Mucosa of gallbladder (tissue), 1 donor: ENCODE measurements at regions not wholly inside any gene's neighbourhood (a gene's known extent, or its start where the extent isn't known, plus 50 kb on each side); places are given as distances from the start of the nearest gene placed in this dataset.

Experiments
- DNase-seq: peaks from one replicate; pipeline ENCODE4 v3.0.0-alpha.2; 2020; ENCODE audit warnings: low spot score
- donor health status: DM: no; HTN: no; CAD: no.

DNA sequence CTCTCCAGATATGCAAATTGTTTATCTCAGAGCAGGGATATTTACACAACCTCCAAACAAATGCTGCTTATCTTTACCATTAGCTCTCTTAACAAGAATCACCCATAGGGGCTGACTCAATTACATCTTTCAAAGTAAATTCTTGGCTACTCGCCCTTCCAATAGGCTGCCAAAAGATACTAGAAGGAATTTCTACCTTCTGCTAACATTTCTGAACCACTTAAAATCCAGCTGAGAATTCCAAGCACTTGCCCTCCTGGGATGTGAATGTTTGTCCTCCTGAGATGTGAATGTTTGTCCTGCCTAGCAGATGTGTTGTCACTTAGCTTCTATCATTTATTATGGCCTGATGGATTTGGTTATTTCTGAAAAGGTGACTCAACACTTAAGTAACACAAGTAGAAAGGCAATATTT is 388.0 kb downstream of the GJA1 start:
- no peak for DNase-seq

GRCh38 chr6:121826156-121826810 is 390.8 kb downstream of the GJA1 start:
- DNase-seq, result no peak

DNA sequence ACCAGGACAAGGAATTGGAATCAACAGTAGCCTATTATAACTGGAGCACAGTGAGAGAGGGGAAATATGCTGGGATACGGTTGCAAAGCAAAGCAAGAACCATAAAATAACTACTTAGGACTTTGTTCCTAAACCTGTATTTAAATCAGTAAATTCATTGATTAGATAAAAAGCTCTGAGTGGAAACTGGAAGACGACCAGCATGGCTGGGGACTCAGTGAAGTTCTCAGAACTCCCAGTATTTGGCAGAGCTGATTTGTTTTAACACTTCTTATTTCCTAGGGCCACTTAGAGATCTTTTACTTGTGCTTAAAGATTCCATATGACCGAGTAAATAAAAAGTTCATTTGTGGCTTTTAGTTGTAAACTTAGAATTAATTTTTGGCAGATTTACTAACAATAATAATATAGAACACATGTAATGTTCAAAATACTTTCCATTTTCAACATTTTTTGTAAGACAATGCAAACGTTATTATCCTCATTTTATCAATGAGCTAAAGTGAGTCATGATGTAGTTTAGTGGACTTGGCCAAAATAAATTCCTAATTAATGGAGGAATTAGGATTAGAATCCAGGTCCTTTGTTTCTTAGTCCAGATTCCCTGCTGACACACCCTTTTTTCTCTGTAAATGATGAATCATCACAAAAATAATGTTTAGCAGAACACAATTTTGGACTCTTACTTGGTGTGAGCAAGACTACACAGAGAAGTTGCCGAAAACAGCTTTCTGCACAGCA is 392.9 kb downstream of the GJA1 start:
- no peak for DNase-seq

DNA sequence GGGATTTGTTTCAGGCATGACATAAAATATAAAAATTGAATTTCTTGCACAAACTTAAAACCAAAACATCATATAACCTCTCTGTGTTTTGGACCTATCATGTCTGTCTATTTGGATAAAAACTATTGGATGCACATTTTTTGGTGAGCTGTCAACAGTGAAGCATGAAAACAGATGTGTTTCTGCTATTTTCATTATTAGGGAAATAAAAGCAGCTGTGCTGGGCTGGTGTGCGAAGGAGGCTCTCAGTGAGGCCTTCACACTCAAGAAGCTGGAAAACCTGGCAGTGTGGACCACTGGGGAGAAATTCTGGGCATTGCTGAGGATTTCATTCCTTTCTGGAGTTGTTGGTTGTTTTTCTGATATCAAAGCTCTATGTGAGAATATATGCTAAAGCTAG is 395.3 kb downstream of the GJA1 start:
- DNase-seq, result no peak

DNA sequence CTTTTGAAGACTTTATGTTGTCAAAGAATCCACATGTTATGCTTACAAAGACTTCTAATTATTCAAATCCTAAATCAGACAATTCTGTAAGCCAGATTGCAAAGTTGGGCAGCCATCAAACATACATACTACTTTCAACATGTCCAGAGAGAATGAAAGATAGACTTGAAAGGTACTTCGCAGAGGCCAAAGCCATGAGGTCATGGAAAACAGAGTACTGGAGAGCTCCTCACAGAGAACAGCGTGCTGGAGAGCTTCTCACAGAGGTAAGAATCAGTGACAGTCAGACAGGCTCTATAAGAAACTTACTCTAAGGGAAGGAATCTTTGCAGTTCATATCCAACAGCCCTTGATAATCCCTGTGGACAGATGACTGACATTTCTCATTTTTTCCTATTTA is 400.2 kb downstream of the GJA1 start:
- no peak for DNase-seq

GRCh38 chr6:121837545-121838229 is 402.2 kb downstream of the GJA1 start:
- DNase-seq, result no peak

GRCh38 chr6:121838842-121839241 is 403.4 kb downstream of the GJA1 start:
- peak; percentile 12 for DNase-seq

DNA sequence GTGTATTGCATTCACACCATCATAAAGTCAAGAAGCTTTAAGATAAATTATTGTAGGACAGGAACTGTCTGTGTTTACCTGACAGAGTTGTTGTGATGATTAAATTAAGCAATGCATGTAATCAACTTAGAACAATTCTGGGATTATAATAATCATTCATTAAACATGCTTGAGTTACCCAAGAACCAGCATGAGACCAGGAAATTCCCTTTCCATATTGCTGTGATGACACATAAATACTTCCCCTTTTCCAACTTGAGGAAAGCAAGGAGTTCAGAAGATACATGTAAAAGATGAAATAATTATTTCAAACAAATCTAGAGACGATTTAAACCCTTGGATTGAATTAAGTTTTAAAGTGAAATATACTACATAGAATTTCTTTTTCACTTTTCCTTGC is 404.4 kb downstream of the GJA1 start:
- DNase-seq, result no peak

DNA sequence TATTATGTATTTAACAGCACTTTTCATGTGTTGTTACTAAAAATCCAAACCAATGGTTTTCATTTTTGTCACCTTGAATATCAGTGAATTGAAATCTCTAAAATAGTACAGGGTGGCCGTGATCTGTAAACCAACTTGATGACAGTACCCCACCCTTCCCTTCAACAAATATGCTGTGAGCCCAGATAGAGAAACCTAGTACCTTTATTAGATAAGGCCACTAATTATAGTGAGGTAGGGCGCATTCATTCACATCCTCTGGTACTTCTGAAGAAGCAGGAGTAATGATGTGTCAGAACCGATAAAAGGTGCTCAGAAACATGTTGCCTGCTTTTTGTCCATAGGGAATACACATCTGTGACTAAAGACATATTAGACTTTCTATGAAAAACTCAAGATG is 409.5 kb downstream of the GJA1 start:
- no peak for DNase-seq

- DNase-seq, result no peak
Measured at GRCh38 chr6:121847806-121848522, 412.5 kb downstream of the GJA1 start.

DNA sequence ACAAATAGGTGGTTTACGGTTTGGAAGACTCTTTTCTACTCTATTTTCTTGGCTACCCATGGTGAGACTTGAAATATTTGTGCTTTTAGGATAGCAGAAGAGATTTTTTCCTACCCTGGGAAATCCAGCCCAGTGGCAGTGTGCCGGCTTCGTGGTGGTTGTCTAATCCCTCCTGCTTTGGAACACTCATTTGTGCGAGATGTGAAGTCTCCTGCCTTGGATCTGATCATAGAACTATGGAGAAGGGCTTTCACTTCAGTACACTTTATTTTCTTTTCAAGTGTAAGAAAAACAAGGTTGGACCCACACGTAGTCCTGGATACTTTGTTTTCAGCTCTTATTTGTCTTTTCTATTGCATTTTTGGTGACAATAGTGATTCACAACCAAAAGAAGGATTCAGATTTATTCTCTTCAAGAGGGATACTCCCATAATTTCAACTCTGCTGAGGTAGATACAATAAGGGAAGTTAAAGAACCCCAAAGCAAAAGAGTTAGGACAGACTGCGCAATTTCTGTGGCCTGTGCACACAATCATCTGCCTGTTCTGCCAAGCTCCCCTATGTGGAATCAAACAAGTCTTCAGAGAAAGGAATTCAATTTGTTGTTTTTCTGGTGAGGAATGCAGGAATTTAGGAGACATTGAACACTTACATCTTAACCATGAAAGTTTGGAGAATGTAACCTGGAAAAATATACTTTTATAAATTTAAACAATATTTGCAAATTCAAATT is 413.2 kb downstream of the GJA1 start:
- DNase-seq, result no peak

DNA sequence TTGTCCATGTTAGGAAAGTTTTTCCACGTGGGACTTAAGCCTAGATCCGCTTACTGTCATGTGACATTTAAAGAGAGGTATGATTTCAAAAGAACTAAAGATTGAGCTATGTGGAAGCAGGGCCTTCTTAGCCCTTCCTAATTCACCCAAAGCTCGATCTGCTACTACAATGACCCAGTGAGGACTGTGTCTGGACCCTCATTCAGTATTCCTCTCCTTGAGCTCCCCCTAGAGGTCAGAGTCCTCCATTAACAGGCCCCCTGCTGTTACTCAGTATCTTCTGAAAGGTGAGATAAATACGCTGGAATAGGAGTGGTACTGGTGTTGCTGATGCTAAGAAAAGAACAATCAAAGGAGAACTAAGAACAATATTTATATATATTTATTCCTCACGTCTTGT is 414.0 kb downstream of the GJA1 start:
- peak; percentile 46 for DNase-seq

DNA sequence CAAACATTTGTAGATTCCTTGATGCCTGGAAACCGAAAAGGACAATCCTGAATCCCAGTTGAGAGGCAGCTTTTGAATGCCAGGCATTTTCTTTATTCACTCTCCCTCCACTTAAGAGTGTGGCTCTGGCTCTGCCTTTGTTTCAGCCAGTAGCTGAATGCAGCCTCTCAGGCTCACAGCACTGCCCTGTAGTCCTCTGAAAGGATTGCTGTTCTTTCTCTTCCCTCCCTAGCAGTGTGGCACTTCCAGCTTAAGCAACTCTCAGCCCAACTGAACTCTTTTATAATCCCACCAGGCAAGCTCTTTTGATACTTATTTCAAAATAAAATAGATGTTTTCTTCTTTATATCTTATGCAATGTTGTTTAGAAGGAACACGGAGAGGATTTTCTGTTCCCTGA is 415.6 kb downstream of the GJA1 start:
- DNase-seq, result no peak

DNA sequence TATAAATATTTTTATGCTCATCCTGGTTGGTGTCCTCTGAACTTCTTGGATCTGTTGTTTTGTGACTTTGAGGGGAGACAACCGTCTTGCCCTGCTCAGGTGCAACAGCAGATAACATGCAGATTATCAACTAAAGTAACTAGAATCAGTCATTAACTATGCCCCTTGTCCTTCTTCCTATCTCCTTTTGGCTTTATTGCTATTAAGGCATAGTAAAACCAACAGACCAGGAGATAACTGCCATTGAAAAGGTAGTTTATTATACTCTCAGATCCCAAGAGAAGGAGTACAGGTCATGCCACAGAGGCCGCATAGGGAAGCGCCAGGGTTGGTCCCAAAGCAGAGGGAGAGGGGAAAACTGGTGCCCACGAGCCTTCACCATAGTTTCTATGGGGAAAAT is 418.2 kb downstream of the GJA1 start:
- no peak for DNase-seq

DNA sequence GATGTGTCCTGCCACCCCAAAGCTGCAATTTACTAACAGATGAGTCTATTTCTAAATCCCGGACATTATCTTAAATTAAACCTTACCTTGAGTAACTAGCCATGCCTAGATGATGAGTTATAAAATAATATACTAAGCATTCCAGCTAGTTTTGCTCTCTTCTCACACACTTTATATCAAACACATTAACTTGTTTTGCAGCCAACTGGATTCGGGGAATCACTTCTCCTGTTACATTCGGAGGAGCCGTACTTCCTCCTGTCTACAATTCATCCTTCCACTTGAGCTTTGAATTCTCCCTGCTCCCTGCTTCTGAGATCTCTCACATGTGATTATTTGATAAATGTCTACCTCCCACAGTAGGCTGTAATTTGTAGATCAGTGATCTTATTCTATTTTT is 420.1 kb downstream of the GJA1 start:
- DNase-seq, result no peak

DNA sequence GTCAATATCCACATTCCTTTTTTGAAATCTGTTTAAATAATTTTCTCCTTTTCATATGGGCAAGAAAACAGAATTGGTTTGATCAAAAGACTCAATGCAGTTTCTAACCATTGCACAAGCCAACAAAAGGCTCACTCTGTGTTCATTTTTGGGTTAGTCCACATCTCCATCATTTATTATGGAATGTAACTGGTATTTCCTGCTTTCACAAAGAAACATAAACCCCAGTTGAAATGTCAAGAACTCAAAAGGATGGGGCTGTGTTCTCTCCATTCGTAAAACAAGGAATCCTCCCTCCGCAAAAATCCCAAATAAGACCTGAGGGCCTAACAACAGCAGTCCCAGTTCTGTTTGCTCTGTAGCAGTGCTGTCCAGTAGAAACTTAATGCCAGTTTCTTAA is 420.9 kb downstream of the GJA1 start:
- DNase-seq, result no peak

DNA sequence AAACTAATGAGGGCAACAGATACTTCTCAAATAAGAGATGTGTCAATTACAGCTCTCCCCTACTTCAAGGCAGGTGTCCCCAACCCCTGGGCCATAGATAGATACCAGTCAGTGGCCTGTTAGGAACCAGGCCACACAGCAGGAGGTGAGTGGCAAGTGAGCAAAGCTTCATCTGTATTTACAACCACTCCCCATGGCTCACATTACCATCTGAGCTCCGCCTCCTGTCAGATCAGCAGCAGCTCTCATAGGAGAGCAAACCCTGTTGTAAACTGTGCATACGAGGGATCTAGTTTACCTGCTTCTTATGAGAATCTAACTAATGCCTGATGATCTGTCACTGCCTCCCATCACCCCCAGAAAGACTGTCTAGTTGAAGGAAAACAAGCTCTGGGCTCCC is 422.1 kb downstream of the GJA1 start:
- DNase-seq, result no peak

DNA sequence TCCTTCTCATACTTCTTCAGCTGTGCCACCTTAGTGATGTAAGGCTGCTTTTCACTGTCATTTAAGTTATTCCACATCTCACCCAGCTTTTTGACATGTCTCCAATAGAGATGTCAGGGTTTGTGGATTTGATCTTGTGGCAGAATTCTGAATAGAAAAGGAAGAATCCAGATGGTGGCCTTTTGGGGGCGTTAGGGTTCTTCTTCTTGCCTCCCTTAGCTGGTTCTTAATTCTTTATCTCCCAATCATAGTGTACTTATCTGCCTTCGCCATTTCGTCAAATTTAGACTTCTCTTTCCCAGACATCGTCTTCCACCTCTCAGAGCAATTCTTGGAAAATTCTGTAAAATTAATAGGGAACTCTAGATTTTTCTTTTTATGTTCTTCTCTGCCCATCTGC is 422.9 kb downstream of the GJA1 start:
- no peak for DNase-seq

DNA sequence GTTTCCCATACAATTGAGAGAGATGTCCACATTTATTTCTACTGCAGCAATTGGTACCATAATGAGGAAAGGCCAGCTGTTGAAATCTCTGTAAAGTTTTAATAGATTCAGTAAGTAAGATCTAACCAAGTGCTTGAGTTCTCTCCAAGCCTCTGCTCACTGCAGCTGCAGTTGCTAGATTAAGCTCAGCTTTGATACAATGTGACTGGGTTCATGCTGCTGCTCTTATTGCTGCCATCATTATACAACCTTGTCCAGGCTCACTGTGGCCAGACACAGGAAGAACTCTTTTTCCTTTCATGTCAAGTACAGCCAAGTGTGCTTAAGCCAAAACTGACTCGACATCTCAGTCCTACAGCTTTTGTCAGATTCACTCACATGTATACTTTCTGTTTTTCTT is 423.5 kb downstream of the GJA1 start:
- DNase-seq, result no peak

DNA sequence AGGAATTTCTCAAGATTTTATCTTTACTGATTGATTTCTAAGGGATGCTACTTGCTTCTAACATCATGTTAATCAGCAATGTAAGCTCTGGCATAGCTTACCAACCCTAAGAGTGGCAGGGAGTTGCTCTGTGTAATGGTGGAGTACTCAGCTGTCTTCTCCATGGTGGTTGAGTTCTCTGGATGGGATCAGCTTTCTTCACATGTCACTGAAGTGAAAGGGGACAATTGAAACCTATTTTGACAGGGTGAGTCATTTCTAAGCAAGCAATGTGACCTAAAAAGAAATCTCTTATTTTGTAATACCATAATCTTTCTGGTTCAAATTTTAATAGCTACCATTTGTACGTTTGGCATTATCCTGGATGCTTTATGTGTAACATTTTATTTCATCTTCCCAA is 430.4 kb downstream of the GJA1 start:
- DNase-seq, result no peak

DNA sequence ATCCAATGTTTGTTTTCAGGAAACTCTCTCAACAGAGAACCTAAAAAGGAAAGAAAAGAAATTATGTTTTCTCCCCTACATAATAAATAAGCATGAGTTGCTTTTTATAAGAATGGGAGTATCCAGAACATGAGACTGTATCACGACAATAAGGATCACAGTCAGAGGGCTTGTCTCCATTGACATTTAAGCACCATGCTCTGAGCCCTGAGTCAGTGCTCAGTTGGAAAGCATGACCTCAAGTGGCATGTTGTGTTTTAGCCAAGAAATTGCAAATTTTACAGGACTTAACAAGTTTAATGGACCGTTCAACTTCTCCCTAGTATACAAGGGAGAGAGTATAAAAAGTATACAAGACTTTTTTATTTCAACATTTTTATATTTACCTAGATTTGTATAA is 431.6 kb downstream of the GJA1 start:
- no peak for DNase-seq

DNA sequence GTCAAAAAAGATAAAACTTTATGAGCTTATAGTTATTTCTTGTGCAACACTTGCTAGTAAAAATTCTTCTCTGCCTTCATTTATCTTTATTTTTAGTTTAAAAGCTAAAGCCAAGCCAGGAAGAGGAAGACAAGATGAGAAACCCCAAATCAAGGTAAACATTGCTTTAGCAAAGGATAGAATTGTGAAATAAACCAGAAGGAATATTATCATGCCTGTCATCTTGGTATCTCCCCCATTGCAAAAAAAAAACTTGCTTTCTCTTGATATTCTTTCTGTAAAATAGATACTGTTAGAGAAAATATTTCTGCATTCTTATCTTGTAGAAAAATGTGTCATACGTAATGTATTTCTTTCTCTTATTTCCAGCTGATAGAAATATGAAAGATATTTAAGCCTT is 432.8 kb downstream of the GJA1 start:
- DNase-seq, result no peak
